ENCODE measurements at regions not wholly inside any gene's neighbourhood (a gene's known extent, or its start where the extent isn't known, plus 50 kb on each side); places are given as distances from the start of the nearest gene placed in this dataset.
A peak's percentile ranks its signal among the peaks of the same experiment; 100 is the strongest.

DNA sequence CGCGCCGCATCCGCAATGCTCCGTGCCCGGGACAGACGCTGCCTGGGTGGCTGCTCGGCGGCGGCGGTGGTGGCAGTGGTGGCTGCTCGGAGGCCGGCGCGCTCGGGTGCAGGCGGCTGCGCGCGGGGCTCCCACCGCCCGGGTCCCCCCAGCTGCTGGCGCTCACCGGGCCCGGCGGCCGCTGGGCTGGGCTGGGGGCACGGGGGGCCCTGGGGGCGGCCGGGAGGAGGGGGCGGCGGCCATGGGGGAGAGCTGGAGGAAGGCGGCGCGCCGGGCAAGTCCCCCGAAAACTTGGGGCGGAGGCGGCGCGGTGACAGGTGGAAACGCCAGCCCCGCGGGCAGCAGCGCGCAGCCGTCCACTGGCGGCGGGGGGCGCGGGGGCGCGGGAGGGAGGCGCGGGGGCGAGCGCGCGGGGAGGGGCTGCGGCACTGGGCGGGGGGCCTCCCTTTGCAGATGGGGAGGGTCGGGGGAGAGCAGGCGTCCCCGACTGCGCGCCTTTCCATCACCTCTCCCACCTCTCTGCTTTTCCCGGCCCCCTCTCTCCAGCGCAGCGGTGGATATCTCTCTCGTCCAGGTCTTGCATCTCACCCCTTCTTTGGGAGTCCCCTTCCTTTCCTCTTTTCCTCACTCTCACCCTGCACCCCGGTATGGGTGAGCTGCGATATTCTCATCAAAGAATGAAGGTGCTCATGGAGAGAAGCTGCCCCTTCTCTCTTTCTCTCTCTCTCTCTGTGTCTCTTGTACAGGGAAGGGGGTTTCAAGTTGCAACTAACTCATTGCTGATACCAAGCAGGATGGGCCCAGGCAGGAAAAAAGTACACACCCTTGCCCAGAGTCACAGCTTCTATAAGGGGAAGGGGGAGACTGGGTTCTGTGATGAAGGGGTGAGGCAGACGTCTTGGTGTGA lies 83.7 kb upstream of the DHRSX start:
- Mint-ChIP-seq H3K4me3 (peak overlapping the region in 1 of 3 donors; percentile 58), H3K9me3 (no peaks in the 10 kb centered on the region), H3K4me1 (peaks cover 9 to 15% (median 9%) of the 10 kb centered on the region in 3 donors), H3K36me3 (no peaks in the 10 kb centered on the region), H3K27me3 (peaks cover 22 to 44% of the 10 kb centered on the region in 2 donors), H3K27ac (no peak overlapping the region)
- POLR2A ChIA-PET: no interaction called here
- 5% methylated on average over 51 of the region's 73 CpGs for WGBS (ENCODE audit: insufficient coverage)
- CTCF ChIA-PET: no interaction called here
- ATAC-seq (replicated peaks in 1 of 4) (no peak), DNase-seq (no peak)
- Histone ChIP-seq H3K27ac (ENCODE audit: low read length) (no peak overlapping the region), H3K4me3 (ENCODE audit: control insufficient read depth in 1 of 2, extremely low read depth in 1 of 2, low read length in 1 of 2) (no peak overlapping the region), H3K36me3 (ENCODE audit: control insufficient read depth in 2 of 2, extremely low read depth in 1 of 2, insufficient read depth in 1 of 2, low read length in 1 of 2) (no peaks in the 10 kb centered on the region), H3K27me3 (replicated peaks in 1 of 2; ENCODE audit: control insufficient read depth in 2 of 2, extremely low read depth in 1 of 2, insufficient read depth in 2 of 2, low read length in 1 of 2) (peaks cover 10 to 54% of the 10 kb centered on the region in 2 experiments), H3K4me1 (ENCODE audit: control insufficient read depth in 1 of 2, extremely low read depth in 1 of 2, insufficient read depth in 2 of 2, low read length in 2 of 2) (peaks cover 0 to 13% of the 10 kb centered on the region in 2 experiments), H3K9me3 (no peaks in the 10 kb centered on the region)

DNA sequence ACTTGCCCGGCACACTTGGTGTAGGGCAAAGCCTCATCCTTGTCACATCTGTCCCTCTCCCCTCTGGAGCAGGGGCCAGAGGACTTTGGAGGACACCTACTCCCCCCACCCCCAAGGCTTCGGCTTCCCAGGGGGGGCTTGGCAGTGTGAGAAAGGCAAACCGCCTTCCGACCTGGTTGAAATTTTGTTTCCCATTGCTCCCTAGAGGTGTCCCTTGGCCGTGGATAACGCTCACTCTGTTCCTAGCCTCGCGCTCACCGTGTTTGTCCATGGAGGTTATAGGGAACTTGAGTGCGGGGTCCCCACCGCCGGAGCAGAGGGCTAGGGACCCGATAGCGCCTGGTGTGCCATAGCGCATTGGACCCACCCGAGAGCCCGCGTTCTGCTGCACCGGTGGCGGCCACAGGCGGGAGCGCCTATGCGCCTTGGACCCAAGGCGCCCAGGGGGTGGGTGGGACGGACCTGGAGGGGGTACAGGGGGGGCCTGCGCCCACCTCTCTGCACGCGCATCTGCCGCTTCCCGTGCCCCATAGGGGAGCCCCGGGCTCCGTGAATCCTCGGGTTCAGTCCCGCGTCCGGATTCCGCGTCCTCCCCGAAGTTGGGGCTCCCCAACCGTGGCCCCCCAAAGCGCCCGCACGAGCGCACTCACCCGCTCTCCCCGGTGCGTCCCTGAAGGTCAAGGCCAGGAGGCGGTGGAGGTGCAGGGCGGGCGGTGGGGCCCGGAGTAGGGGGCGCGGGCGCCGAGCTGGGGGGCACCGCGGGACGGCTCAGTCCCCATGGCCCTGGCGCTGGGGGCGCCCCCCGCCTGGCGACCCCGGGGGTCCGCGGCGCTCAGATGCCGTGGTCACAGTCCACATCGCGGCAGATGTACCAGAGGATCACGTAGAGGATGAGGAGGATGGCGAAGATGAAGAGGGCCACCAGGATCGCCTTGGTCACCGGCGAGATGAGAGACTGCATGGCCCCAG lies 82.7 kb upstream of the DHRSX start:
- no peaks in the 10 kb centered on the region for H3K9me3 Mint-ChIP-seq
- ChIA-PET POLR2A (no interaction called here), CTCF (no interaction called here)
- Histone ChIP-seq H3K9me3 (no peaks in the 10 kb centered on the region), H3K4me1 (ENCODE audit: control insufficient read depth in 1 of 2, extremely low read depth in 1 of 2, insufficient read depth in 2 of 2, low read length in 2 of 2) (peaks cover 0 to 16% of the 10 kb centered on the region in 2 experiments), H3K27me3 (replicated peaks in 1 of 2; ENCODE audit: control insufficient read depth in 2 of 2, extremely low read depth in 1 of 2, insufficient read depth in 2 of 2, low read length in 1 of 2) (peaks cover 10 to 61% of the 10 kb centered on the region in 2 experiments), H3K27ac (ENCODE audit: low read length) (no peak overlapping the region), H3K4me3 (ENCODE audit: control insufficient read depth in 1 of 2, extremely low read depth in 1 of 2, low read length in 1 of 2) (no peak overlapping the region), H3K36me3 (ENCODE audit: control insufficient read depth in 2 of 2, extremely low read depth in 1 of 2, insufficient read depth in 1 of 2, low read length in 1 of 2) (no peaks in the 10 kb centered on the region)
- no peaks in the 10 kb centered on the region for H3K36me3 Mint-ChIP-seq
- peak overlapping the region in 1 of 3 donors; percentile 28 for H3K4me3 Mint-ChIP-seq
- peak in 1 of 35 experiments; percentile 1 for DNase-seq
- 6% methylated on average over 63 of the region's 74 CpGs for WGBS (ENCODE audit: insufficient coverage)
- peaks cover 33 to 55% of the 10 kb centered on the region in 2 donors for H3K27me3 Mint-ChIP-seq
- ATAC-seq (replicated peaks in 1 of 4): no peak
- H3K4me1 Mint-ChIP-seq: peaks cover 14 to 22% (median 16%) of the 10 kb centered on the region in 3 donors
- no peak overlapping the region for H3K27ac Mint-ChIP-seq

DNA sequence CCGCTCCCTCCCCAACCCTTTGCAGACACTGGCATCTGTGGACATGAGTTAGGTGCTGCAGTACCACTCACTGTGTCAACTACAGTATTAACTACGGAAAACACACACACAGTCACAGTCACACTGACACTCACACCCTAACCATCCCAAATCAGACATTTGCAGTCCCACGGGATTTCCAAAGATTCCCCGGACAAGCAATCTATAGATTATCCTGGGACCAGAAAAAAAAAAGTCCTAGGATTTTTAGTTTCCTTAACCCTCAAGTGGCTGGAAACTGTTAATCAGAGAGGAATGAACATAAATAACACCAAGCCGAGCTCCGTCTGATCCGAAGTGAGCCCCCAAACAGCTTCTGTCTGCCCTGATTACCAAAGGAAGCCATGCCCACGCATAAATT lies 81.9 kb upstream of the DHRSX start:
- H3K4me1 ChIP-seq (ENCODE audit: control insufficient read depth in 1 of 2, extremely low read depth in 1 of 2, insufficient read depth in 2 of 2, low read length in 2 of 2): peaks cover 0 to 16% of the 10 kb centered on the region in 2 experiments
- ChIA-PET POLR2A (no interaction called here), CTCF (no interaction called here)
- 41% methylated on average over 3 of the region's 8 CpGs for WGBS (ENCODE audit: insufficient coverage)
- H3K36me3 ChIP-seq (ENCODE audit: control insufficient read depth in 2 of 2, extremely low read depth in 1 of 2, insufficient read depth in 1 of 2, low read length in 1 of 2): no peaks in the 10 kb centered on the region
- no peak overlapping the region for H3K27ac ChIP-seq (ENCODE audit: low read length)
- no peaks in the 10 kb centered on the region for H3K9me3 Mint-ChIP-seq
- H3K4me3 Mint-ChIP-seq: peak overlapping the region in 1 of 3 donors; percentile 28
- no peak for DNase-seq
- no peak overlapping the region for H3K27ac Mint-ChIP-seq
- no peak overlapping the region for H3K4me3 ChIP-seq (ENCODE audit: control insufficient read depth in 1 of 2, extremely low read depth in 1 of 2, low read length in 1 of 2)
- H3K4me1 Mint-ChIP-seq: peaks cover 15 to 22% (median 16%) of the 10 kb centered on the region in 3 donors
- no peak for ATAC-seq (replicated peaks in 1 of 4)
- H3K9me3 ChIP-seq: no peaks in the 10 kb centered on the region
- H3K27me3 ChIP-seq (replicated peaks in 1 of 2; ENCODE audit: control insufficient read depth in 2 of 2, extremely low read depth in 1 of 2, insufficient read depth in 2 of 2, low read length in 1 of 2): peaks cover 10 to 65% of the 10 kb centered on the region in 2 experiments
- H3K27me3 Mint-ChIP-seq: peaks cover 39 to 59% of the 10 kb centered on the region in 2 donors
- H3K36me3 Mint-ChIP-seq: no peaks in the 10 kb centered on the region

DNA sequence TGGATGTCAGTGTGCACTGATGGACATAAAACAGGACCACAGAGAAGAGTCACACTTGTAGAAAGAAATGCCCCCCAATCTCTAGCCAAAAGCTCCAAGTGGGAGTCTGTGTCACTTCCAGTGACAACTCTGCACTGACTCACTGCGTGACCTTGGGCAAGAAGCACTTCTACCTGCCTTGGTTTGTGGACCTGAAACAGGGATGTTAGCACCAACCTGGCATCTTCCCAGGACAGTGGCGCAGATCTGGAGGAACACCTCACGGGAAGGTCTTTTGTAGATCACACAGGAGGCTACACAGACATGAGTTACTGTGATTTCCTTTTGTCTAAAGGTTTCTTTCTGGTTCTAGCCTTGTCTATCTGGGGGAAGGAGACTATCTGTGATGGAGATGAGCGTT lies 80.5 kb upstream of the DHRSX start:
- Histone ChIP-seq H3K27ac (ENCODE audit: low read length) (no peak overlapping the region), H3K9me3 (no peaks in the 10 kb centered on the region), H3K27me3 (replicated peaks in 1 of 2; ENCODE audit: control insufficient read depth in 2 of 2, extremely low read depth in 1 of 2, insufficient read depth in 2 of 2, low read length in 1 of 2) (peaks cover 10 to 67% of the 10 kb centered on the region in 2 experiments), H3K36me3 (ENCODE audit: control insufficient read depth in 2 of 2, extremely low read depth in 1 of 2, insufficient read depth in 1 of 2, low read length in 1 of 2) (no peaks in the 10 kb centered on the region), H3K4me3 (ENCODE audit: control insufficient read depth in 1 of 2, extremely low read depth in 1 of 2, low read length in 1 of 2) (no peak overlapping the region), H3K4me1 (ENCODE audit: control insufficient read depth in 1 of 2, extremely low read depth in 1 of 2, insufficient read depth in 2 of 2, low read length in 2 of 2) (peaks cover 0 to 16% of the 10 kb centered on the region in 2 experiments)
- 91% methylated on average over 2 of the region's 4 CpGs for WGBS (ENCODE audit: insufficient coverage)
- peaks cover 39 to 60% of the 10 kb centered on the region in 2 donors for H3K27me3 Mint-ChIP-seq
- DNase-seq (no peak), ATAC-seq (replicated peaks in 1 of 4) (no peak)
- H3K9me3 Mint-ChIP-seq: no peaks in the 10 kb centered on the region
- H3K4me3 Mint-ChIP-seq: no peak overlapping the region
- POLR2A ChIA-PET: no interaction called here
- no peaks in the 10 kb centered on the region for H3K36me3 Mint-ChIP-seq
- H3K27ac Mint-ChIP-seq: no peak overlapping the region
- CTCF ChIA-PET: no interaction called here
- peaks cover 15 to 20% (median 16%) of the 10 kb centered on the region in 3 donors for H3K4me1 Mint-ChIP-seq

DNA sequence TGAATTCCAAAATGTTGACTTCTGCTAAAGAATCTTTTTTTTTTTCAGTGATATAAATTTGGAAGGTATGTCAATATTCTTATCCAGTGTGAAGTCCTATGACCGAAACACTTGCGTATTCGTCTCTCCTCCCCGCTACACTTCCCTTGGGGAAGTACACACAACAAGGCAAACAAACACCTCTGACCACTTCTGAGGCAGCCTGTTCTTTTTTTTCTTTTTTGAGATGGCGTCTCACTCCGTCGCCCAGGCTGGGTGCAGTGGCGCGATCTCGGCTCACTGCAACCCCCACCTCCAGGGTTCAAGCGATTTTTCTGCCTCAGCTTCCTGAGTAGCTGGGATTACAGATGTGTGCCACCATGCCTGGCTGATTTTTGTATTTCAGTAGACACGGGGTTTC lies 78.1 kb upstream of the DHRSX start:
- peaks cover 10 to 48% of the 10 kb centered on the region in 2 experiments for H3K27me3 ChIP-seq (replicated peaks in 1 of 2; ENCODE audit: control insufficient read depth in 2 of 2, extremely low read depth in 1 of 2, insufficient read depth in 2 of 2, low read length in 1 of 2)
- DNase-seq (no peak), ATAC-seq (replicated peaks in 1 of 4) (no peak)
- no peaks in the 10 kb centered on the region for H3K9me3 ChIP-seq
- ChIA-PET CTCF (no interaction called here), POLR2A (no interaction called here)
- peaks cover 34 to 52% of the 10 kb centered on the region in 2 donors for H3K27me3 Mint-ChIP-seq
- H3K36me3 Mint-ChIP-seq: no peaks in the 10 kb centered on the region
- WGBS (ENCODE audit: insufficient coverage): 25% methylated on average over 7 of the region's 12 CpGs
- H3K4me1 ChIP-seq (ENCODE audit: control insufficient read depth in 1 of 2, extremely low read depth in 1 of 2, insufficient read depth in 2 of 2, low read length in 2 of 2): peaks cover 0 to 15% of the 10 kb centered on the region in 2 experiments
- no peak overlapping the region for H3K4me3 Mint-ChIP-seq
- H3K9me3 Mint-ChIP-seq: no peaks in the 10 kb centered on the region
- H3K4me3 ChIP-seq (ENCODE audit: control insufficient read depth in 1 of 2, extremely low read depth in 1 of 2, low read length in 1 of 2): no peak overlapping the region
- H3K27ac Mint-ChIP-seq: no peak overlapping the region
- no peak overlapping the region for H3K27ac ChIP-seq (ENCODE audit: low read length)
- peaks cover 12 to 16% (median 16%) of the 10 kb centered on the region in 3 donors for H3K4me1 Mint-ChIP-seq
- H3K36me3 ChIP-seq (ENCODE audit: control insufficient read depth in 2 of 2, extremely low read depth in 1 of 2, insufficient read depth in 1 of 2, low read length in 1 of 2): no peaks in the 10 kb centered on the region

DNA sequence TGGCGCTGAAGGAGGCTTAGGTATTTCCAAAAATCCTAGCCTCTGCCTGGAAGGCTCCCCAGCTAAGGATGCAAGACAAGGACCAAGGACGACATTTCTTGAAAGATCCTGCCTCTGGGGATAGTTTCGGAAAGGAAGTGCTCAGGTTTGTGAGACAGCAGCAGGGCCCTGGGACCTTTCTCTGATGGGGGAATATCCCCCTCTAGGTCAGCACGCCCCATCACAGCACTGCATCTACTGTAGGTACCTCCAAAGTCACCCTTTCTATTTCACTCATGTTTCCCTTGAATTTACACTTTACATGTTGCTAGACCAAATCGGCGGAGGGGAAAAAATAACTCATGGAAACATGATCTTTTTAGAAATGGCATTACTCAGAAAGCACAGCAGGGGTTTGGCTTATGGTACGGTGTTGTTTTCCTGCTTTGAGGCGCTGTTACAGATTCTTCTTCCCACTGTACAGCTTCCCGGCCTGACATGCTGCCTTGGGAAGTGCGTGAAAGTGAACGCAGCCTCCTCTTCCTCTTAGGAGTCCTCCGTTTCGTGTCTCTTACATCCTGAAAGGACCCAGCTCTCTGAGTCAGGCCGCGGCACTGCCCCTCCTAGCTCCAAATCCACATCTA lies 77.2 kb upstream of the DHRSX start:
- no peaks in the 10 kb centered on the region for H3K36me3 Mint-ChIP-seq
- Histone ChIP-seq H3K27me3 (replicated peaks in 1 of 2; ENCODE audit: control insufficient read depth in 2 of 2, extremely low read depth in 1 of 2, insufficient read depth in 2 of 2, low read length in 1 of 2) (peaks cover 9 to 39% of the 10 kb centered on the region in 2 experiments), H3K4me1 (ENCODE audit: control insufficient read depth in 1 of 2, extremely low read depth in 1 of 2, insufficient read depth in 2 of 2, low read length in 2 of 2) (peaks cover 0 to 6% of the 10 kb centered on the region in 2 experiments), H3K4me3 (ENCODE audit: control insufficient read depth in 1 of 2, extremely low read depth in 1 of 2, low read length in 1 of 2) (no peak overlapping the region), H3K9me3 (no peaks in the 10 kb centered on the region), H3K36me3 (ENCODE audit: control insufficient read depth in 2 of 2, extremely low read depth in 1 of 2, insufficient read depth in 1 of 2, low read length in 1 of 2) (no peaks in the 10 kb centered on the region), H3K27ac (ENCODE audit: low read length) (no peak overlapping the region)
- DNase-seq: no peak
- H3K27me3 Mint-ChIP-seq: peaks cover 34 to 47% of the 10 kb centered on the region in 2 donors
- WGBS (ENCODE audit: insufficient coverage): 92% methylated on average over 7 of the region's 15 CpGs
- POLR2A ChIA-PET: no interaction called here
- peaks cover 9 to 12% (median 12%) of the 10 kb centered on the region in 3 donors for H3K4me1 Mint-ChIP-seq
- no peaks in the 10 kb centered on the region for H3K9me3 Mint-ChIP-seq
- CTCF ChIA-PET: no interaction called here
- ATAC-seq (replicated peaks in 1 of 4): no peak
- no peak overlapping the region for H3K27ac Mint-ChIP-seq
- no peak overlapping the region for H3K4me3 Mint-ChIP-seq

All from T-cell (primary cell).